ENCODE measurements at regions not wholly inside any gene's neighbourhood (a gene's known extent, or its start where the extent isn't known, plus 50 kb on each side); places are given as distances from the start of the nearest gene placed in this dataset.

DNA sequence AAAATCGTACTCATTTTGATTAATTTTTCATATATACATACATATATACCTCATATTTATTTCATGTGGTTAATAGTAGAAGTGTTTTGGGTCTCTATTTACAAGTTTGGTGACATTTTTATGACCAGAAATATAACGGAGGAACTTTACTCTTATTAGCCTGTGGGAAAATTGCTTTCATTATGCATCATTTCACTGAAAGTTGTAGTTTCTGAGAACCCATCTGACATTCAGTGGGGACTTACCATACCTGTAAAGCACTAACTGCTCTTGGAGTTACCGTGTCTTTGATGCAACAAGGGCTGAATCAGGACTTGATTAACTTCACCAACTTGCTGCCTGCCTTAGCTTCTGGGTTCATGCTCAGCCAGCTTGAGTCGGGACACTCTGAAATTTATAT lies 49.9 kb upstream of the ITPKB start:
- TF ChIP-seq POLR2A (IDR thresholded peaks at IDR 0.05), result no peak
- TF ChIP-seq, protein P1, sequence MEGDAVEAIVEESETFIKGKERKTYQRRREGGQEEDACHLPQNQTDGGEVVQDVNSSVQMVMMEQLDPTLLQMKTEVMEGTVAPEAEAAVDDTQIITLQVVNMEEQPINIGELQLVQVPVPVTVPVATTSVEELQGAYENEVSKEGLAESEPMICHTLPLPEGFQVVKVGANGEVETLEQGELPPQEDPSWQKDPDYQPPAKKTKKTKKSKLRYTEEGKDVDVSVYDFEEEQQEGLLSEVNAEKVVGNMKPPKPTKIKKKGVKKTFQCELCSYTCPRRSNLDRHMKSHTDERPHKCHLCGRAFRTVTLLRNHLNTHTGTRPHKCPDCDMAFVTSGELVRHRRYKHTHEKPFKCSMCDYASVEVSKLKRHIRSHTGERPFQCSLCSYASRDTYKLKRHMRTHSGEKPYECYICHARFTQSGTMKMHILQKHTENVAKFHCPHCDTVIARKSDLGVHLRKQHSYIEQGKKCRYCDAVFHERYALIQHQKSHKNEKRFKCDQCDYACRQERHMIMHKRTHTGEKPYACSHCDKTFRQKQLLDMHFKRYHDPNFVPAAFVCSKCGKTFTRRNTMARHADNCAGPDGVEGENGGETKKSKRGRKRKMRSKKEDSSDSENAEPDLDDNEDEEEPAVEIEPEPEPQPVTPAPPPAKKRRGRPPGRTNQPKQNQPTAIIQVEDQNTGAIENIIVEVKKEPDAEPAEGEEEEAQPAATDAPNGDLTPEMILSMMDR (IDR thresholded peaks at IDR 0.05), result no peak

All from heart left ventricle (tissue), 13 donors.